Left ventricle myocardium inferior (tissue), 1 donor: ENCODE measurements at regions not wholly inside any gene's neighbourhood (a gene's known extent, or its start where the extent isn't known, plus 50 kb on each side); places are given as distances from the start of the nearest gene placed in this dataset.

ENCODE experiments used
- DNase-seq: peaks from one replicate; pipeline ENCODE4 v3.0.0-alpha.2; 2020
- H3K27ac ChIP-seq: fragments of 200-600 bp; replicated peaks from 2 replicates; pipeline ENCODE4 v1.8.0; 2021
- H3K27me3 ChIP-seq: fragments of 200-600 bp; 2 replicates; pipeline ENCODE4 v1.8.0; 2021; ENCODE audit warnings: low read depth
- H3K36me3 ChIP-seq: fragments of 200-600 bp; 2 replicates; pipeline ENCODE4 v1.8.0; 2021
- H3K4me1 ChIP-seq: fragments of 200-600 bp; 2 replicates; pipeline ENCODE4 v1.8.0; 2021
- H3K4me3 ChIP-seq: fragments of 200-600 bp; 2 replicates; pipeline ENCODE4 v1.8.0; 2021; ENCODE audit warnings: mild to moderate bottlenecking, moderate library complexity
- H3K9me3 ChIP-seq: fragments of 200-600 bp; replicated peaks from 2 replicates; pipeline ENCODE4 v1.8.0; 2021
- CTCF ChIP-seq: fragments of 200-600 bp; IDR thresholded peaks from 2 replicates; pipeline ENCODE4 v1.8.0; 2021; ENCODE audit warnings: antibody characterized with exemption, mild to moderate bottlenecking, borderline replicate concordance
- intact Hi-C: fragments of 100-400 bp; cut with micrococcal nuclease; formaldehyde crosslinking; loops from one replicate; pipeline ENCODE4 v1.11.0; 2022
- donor health status: DM: no; HTN: yes; CAD: no; lungs with severe emphysema.

DNA sequence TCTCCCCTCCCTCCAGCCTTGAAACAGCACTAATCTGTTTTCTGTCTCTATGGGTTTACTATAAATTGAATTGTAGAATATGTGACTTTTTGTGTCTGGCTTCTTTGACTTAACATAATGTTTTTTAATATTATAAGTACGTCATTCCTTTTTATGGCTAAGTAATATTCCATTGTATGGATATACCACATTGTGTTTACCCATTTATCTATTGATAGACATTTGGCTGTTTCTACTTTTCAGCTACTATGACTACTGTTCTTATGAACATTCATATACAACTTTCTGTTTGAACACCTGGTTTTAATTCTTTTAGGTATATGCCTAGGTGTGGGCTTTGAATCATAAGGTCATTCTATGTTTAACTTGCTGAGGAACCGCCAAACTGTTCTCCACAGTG is 961.9 kb downstream of the CDH8 start:
- Histone ChIP-seq H3K4me3 (no peak overlapping the region), H3K36me3 (no peaks in the 10 kb centered on the region), H3K27ac (no peak overlapping the region), H3K9me3 (peaks cover 36% of the 10 kb centered on the region), H3K4me1 (no peaks in the 10 kb centered on the region), H3K27me3 (no peaks in the 10 kb centered on the region)
- no peak for TF ChIP-seq CTCF
- intact Hi-C loops: no loop called here
- DNase-seq: no peak

DNA sequence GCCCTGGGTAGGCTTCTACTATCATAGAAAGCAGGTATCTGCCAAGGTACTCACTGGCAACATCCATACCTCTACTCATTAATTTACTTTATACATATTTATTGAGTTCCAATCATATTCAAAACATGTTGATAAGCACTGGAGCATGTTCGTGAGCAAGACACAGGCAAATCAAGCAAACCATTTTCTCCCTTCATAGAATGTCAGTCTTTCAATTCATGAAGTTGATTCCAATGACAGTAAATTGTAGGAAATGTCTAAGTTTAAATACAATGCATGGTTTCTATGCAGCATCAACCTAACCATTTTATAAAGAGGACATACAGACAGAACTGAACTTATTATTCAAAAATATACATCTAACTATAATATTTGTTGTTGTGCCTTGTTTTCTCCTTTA is 978.6 kb downstream of the CDH8 start:
- intact Hi-C loops: no loop called here
- Histone ChIP-seq H3K4me1 (no peaks in the 10 kb centered on the region), H3K27me3 (no peaks in the 10 kb centered on the region), H3K36me3 (no peaks in the 10 kb centered on the region), H3K9me3 (no peaks in the 10 kb centered on the region), H3K27ac (no peak overlapping the region), H3K4me3 (no peak overlapping the region)
- TF ChIP-seq CTCF: no peak
- no peak for DNase-seq

GRCh38 chr16:61050547-61050946 is 985.7 kb downstream of the CDH8 start:
- Histone ChIP-seq H3K27ac (no peak overlapping the region), H3K9me3 (no peaks in the 10 kb centered on the region), H3K27me3 (no peaks in the 10 kb centered on the region), H3K4me1 (no peaks in the 10 kb centered on the region), H3K4me3 (no peak overlapping the region), H3K36me3 (no peaks in the 10 kb centered on the region)
- intact Hi-C loops: no loop called here
- no peak for TF ChIP-seq CTCF
- DNase-seq: no peak

GRCh38 chr16:61045931-61046330 is 990.3 kb downstream of the CDH8 start:
- TF ChIP-seq CTCF: no peak
- Histone ChIP-seq H3K27me3 (no peaks in the 10 kb centered on the region), H3K27ac (no peak overlapping the region), H3K9me3 (no peaks in the 10 kb centered on the region), H3K4me3 (no peak overlapping the region), H3K36me3 (no peaks in the 10 kb centered on the region), H3K4me1 (no peaks in the 10 kb centered on the region)
- intact Hi-C loops: no loop called here
- no peak for DNase-seq

GRCh38 chr16:61042737-61043136 is 993.5 kb downstream of the CDH8 start:
- intact Hi-C loops: no loop called here
- no peak for DNase-seq

More at GRCh38 chr16:61042737-61043136, 993.5 kb downstream of the CDH8 start:
- Histone ChIP-seq H3K27ac (no peak overlapping the region), H3K4me3 (no peak overlapping the region), H3K9me3 (no peaks in the 10 kb centered on the region), H3K27me3 (no peaks in the 10 kb centered on the region), H3K36me3 (no peaks in the 10 kb centered on the region), H3K4me1 (no peaks in the 10 kb centered on the region)
- TF ChIP-seq CTCF: no peak
